SH-SY5Y (cell line): ENCODE measurements at regions not wholly inside any gene's neighbourhood (a gene's known extent, or its start where the extent isn't known, plus 50 kb on each side); places are given as distances from the start of the nearest gene placed in this dataset.

Source experiments
- GATA2 ChIP-seq: IDR thresholded peaks from 2 replicates; pipeline ENCODE4 v1.6.1; 2011; ENCODE audit warnings: mild to moderate bottlenecking, low read depth, low read length
- GATA3 ChIP-seq: IDR thresholded peaks from 2 replicates; pipeline ENCODE4 v1.6.1; 2011; ENCODE audit warnings: low read depth, mild to moderate bottlenecking, low read length, moderate library complexity

- TF ChIP-seq GATA2 (no peak), GATA3 (no peak)
Measured at GRCh38 chr21:29396951-29397455, 98.3 kb downstream of the BACH1 start.

GRCh38 chr21:29403301-29403700, 104.6 kb downstream of the BACH1 start:
- TF ChIP-seq GATA3 (no peak), GATA2 (no peak)

GRCh38 chr21:29403922-29404538, 105.3 kb downstream of the BACH1 start:
- TF ChIP-seq GATA3 (no peak), GATA2 (no peak)

GRCh38 chr21:29405503-29406122, 106.9 kb downstream of the BACH1 start:
- TF ChIP-seq GATA2: no peak
- TF ChIP-seq GATA3: no peak

- TF ChIP-seq GATA2 (no peak), GATA3 (no peak)
Measured at GRCh38 chr21:29406385-29406784, 107.7 kb downstream of the BACH1 start.

- TF ChIP-seq GATA2 (no peak), GATA3 (no peak)
Measured at GRCh38 chr21:29407571-29407970, 108.8 kb downstream of the BACH1 start.

GRCh38 chr21:29413683-29414082, 115.0 kb downstream of the BACH1 start:
- TF ChIP-seq GATA2 (no peak), GATA3 (no peak)

GRCh38 chr21:29416268-29416667, 117.5 kb downstream of the BACH1 start:
- no peak for TF ChIP-seq GATA3
- TF ChIP-seq GATA2: no peak

- TF ChIP-seq GATA3 (no peak), GATA2 (no peak)
Measured at GRCh38 chr21:29418813-29419212, 120.1 kb downstream of the BACH1 start.

GRCh38 chr21:29419422-29419821, 120.7 kb downstream of the BACH1 start:
- TF ChIP-seq GATA2 (no peak), GATA3 (no peak)

GRCh38 chr21:29423099-29423870, 124.6 kb downstream of the BACH1 start:
- no peak for TF ChIP-seq GATA2
- no peak for TF ChIP-seq GATA3

- TF ChIP-seq GATA3 (no peak), GATA2 (no peak)
Measured at GRCh38 chr21:29424728-29425127, 126.0 kb downstream of the BACH1 start.

- no peak for TF ChIP-seq GATA2
- TF ChIP-seq GATA3: no peak
Measured at GRCh38 chr21:29429218-29429617, 130.5 kb downstream of the BACH1 start.

- TF ChIP-seq GATA3 (no peak), GATA2 (no peak)
Measured at GRCh38 chr21:29430030-29430429, 131.3 kb downstream of the BACH1 start.
